ENCODE measurements at regions not wholly inside any gene's neighbourhood (a gene's known extent, or its start where the extent isn't known, plus 50 kb on each side); places are given as distances from the start of the nearest gene placed in this dataset.
A peak's percentile ranks its signal among the peaks of the same experiment; 100 is the strongest.

DNA sequence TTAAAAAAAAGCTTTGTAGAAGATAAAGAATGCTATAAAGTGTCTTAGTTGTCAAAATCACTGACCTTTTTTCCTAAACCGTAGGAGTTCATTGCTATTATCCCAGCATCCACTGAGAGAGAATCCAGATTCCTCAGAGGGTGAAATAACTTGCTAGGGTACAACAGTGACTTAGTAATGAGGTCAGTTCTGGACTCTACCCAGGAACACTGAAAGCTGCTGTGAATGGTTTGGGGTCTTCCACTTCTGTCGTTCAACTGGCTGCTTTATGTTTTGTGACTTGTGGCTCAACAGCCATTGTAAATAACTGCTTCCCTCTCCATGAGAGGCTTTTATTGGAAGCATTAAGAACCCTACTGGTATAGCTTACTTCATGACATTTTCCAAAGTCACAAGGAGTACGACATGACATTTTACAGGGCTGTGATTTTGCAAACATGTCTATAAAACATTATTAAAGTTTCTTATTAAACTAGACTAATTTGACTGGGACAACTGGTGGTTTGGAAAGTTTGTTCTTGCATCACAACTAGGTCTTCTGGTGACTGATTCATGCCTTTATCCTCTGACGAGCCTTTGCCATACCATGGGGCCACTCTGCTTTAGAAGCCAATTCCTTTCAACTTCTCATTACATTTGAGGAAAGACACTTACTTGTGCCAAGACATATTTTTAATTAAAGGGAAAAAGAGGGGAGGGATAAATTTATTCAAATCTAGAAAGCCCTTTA, 92.2 kb upstream of the CDH11 start:
- DNase-seq (ENCODE audit: low read depth), result peak; percentile 59
- TF ChIP-seq, protein P1, sequence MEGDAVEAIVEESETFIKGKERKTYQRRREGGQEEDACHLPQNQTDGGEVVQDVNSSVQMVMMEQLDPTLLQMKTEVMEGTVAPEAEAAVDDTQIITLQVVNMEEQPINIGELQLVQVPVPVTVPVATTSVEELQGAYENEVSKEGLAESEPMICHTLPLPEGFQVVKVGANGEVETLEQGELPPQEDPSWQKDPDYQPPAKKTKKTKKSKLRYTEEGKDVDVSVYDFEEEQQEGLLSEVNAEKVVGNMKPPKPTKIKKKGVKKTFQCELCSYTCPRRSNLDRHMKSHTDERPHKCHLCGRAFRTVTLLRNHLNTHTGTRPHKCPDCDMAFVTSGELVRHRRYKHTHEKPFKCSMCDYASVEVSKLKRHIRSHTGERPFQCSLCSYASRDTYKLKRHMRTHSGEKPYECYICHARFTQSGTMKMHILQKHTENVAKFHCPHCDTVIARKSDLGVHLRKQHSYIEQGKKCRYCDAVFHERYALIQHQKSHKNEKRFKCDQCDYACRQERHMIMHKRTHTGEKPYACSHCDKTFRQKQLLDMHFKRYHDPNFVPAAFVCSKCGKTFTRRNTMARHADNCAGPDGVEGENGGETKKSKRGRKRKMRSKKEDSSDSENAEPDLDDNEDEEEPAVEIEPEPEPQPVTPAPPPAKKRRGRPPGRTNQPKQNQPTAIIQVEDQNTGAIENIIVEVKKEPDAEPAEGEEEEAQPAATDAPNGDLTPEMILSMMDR (conservative IDR thresholded peaks at IDR 0.05; ENCODE audit: low read depth, low read length), result no peak
- H3K4me3 ChIP-seq (ENCODE audit: low read depth, low read length), result no peak overlapping the region

DNA sequence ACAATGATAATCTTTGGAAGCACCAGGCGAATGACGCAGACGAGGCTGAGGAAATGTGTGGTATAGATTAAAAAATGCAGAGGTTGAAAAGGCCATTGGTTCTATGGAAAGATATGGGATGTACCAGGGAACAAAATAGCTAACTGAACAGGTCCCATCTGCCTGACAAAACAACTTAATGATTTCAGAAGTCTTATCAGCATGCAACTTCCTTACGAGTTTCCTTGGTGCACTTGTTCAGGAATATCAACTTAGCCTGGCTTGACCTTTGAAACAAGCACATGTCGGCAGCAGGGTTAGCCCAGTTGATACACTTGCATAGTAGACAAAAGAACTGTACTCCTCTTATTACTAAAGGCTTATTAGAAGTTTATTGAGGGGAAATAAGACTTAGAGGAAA, 90.9 kb upstream of the CDH11 start:
- DNase-seq (ENCODE audit: low read depth), result no peak
- TF ChIP-seq, protein P1 (conservative IDR thresholded peaks at IDR 0.05; ENCODE audit: low read depth, low read length), result no peak
- H3K4me3 ChIP-seq (ENCODE audit: low read depth, low read length), result no peak overlapping the region

DNA sequence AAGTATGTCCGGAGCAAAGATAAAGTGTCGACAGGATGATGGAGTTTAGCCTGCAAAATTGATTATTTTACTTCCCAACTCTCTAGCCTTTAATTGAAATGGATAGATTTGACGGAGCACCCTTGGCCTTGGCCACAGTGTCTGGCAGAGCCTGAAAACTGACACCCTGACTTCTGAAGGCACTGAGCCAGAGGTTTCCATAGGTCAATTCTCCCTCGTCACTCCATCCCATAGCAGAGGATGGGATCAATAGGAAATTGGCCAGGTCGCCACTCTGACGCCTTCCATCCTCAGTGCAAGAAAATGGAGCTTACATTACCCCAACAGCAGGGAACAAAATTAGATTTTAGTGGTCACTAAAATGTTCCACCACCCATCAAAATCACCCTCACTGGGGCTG, 90.4 kb upstream of the CDH11 start:
- TF ChIP-seq, protein P1 (conservative IDR thresholded peaks at IDR 0.05; ENCODE audit: low read depth, low read length), result no peak
- no peak overlapping the region for H3K4me3 ChIP-seq (ENCODE audit: low read depth, low read length)
- no peak for DNase-seq (ENCODE audit: low read depth)

DNA sequence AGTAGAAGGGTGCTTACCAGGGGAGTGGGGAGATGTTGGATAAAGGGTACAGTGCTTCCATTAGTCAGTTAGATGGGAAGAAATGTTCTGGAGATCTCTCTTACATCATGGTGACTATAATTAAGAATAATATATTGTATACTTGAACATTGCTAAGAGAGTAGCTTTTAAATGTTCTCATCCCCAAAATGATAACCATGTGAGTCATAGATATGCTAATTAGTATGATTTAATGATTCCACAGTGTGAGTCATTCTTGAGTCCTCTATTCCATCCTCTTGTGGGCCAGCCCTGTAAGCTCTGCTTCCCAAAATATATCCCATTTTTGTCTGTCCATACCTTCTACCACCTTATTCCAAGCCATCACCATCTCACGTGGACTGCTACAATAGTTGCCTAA, 80.6 kb upstream of the CDH11 start:
- TF ChIP-seq, protein P1 (conservative IDR thresholded peaks at IDR 0.05; ENCODE audit: low read depth, low read length), result no peak
- no peak overlapping the region for H3K4me3 ChIP-seq (ENCODE audit: low read depth, low read length)
- no peak for DNase-seq (ENCODE audit: low read depth)

DNA sequence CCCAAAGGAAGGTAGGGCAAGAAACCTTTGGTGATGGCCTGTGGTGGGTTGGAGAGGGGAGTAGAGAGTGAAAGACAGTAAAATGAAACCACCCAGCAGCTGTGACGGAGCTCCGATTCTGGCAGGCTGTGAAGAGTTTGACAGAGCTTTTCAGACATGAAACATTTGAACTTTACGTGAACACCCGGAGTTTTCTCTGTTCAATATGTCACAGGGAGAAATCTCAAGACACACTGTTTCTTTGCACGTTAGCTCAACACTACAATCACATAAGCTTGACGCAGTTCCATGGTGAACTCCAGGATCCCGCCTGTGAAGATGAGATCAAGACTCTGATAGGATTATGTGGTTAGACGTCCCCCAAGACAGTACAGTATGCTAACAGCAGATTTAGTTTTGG, 79.6 kb upstream of the CDH11 start:
- DNase-seq (ENCODE audit: low read depth), result no peak
- H3K4me3 ChIP-seq (ENCODE audit: low read depth, low read length), result no peak overlapping the region
- TF ChIP-seq, protein P1 (conservative IDR thresholded peaks at IDR 0.05; ENCODE audit: low read depth, low read length), result no peak

DNA sequence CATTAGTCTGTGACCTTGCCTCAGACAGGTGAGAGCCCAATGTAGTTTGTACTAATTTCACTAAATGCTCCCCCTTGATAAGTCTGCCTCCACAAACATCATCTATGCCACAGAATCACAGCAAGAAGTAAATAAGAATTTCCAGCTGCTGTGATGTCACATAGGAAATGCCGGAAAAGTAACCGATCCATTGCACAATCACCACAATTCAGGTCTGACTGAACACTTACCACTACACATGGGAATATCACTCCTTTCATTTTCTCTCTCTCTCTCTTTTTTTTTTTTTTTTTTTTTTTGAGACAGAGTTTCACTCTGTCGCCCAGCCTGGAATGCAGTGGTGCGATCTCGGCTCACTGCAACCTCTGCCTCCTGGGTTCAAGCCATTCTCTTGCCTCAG, 79.0 kb upstream of the CDH11 start:
- TF ChIP-seq, protein P1 (conservative IDR thresholded peaks at IDR 0.05; ENCODE audit: low read depth, low read length), result no peak
- DNase-seq (ENCODE audit: low read depth), result peak; percentile 80
- no peak overlapping the region for H3K4me3 ChIP-seq (ENCODE audit: low read depth, low read length)

DNA sequence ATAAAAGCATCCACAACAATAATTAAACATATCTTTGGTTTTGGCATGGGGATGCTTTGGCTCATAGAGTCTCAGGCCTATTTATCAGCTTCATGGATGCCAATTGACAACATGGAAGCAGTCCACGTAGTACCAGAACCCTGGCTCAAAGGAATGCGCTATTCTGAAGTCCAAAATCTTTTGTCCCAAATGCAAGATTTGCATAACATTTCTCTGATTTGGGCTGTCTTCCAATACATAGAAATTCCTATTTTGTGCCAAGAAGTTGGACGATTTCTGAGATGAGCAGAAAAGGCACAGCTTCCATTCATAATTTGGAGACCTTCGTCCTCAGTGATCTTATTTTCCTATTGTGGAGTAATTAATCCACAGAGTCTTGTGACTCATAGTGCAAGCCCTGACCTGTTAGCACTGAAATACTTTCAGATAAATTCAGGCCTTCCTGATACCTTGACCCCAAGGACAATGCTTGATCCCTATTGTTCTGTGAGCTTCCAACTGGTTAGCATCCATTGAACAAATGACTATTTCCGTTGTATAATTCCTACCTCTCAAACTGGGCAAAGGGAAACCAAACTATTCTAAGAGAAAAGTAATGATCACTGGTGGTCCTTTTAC, 78.4 kb upstream of the CDH11 start:
- no peak overlapping the region for H3K4me3 ChIP-seq (ENCODE audit: low read depth, low read length)
- TF ChIP-seq, protein P1 (conservative IDR thresholded peaks at IDR 0.05; ENCODE audit: low read depth, low read length), result no peak
- DNase-seq (ENCODE audit: low read depth), result no peak

Measured in choroid plexus epithelial cell (primary cell).